Esophagus squamous epithelium (tissue), 4 donors: ENCODE measurements at regions not wholly inside any gene's neighbourhood (a gene's known extent, or its start where the extent isn't known, plus 50 kb on each side); places are given as distances from the start of the nearest gene placed in this dataset.

Source experiments
- CTCF ChIP-seq, 6 experiments: fragments of 450-650 bp in 4 of 6; fragments of 200-600 bp in 2 of 6; sonication (generic) in 2 of 6; IDR thresholded peaks; one replicate each; pipeline ENCODE4 v1.5.1; 2016 to 2019; ENCODE audit warnings: antibody characterized with exemption in 6 of 6, mild to moderate bottlenecking in 4 of 6, moderate library complexity in 4 of 6
- POLR2A ChIP-seq, 4 donors: fragments of 450-650 bp; IDR thresholded peaks; one replicate each; pipeline ENCODE4 v1.6.1; 2017; ENCODE audit warnings: antibody characterized with exemption in 4 of 4, mild to moderate bottlenecking in 4 of 4, moderate library complexity in 3 of 4

GRCh38 chr1:71252900-71253299 lies 172.1 kb upstream of the ZRANB2 start:
- TF ChIP-seq CTCF (IDR thresholded peaks at IDR 0.05) (no peak), POLR2A (IDR thresholded peaks at IDR 0.05) (no peak)
